NT2/D1 (cell line): ENCODE measurements at regions not wholly inside any gene's neighbourhood (a gene's known extent, or its start where the extent isn't known, plus 50 kb on each side); places are given as distances from the start of the nearest gene placed in this dataset.

Source experiments
- YY1 ChIP-seq: IDR thresholded peaks from 2 replicates; pipeline ENCODE4 v1.6.1; 2011; ENCODE audit not compliant: insufficient read length, insufficient read depth
- ZNF274 ChIP-seq: IDR thresholded peaks from 2 replicates; pipeline ENCODE4 v1.6.1; 2011; ENCODE audit warnings: mild to moderate bottlenecking, low read depth, low read length

GRCh38 chrX:82362550-82362949, 1145.5 kb upstream of the POU3F4 start:
- TF ChIP-seq ZNF274 (no peak), YY1 (no peak)
